Osteoblast (primary cell): ENCODE measurements at regions not wholly inside any gene's neighbourhood (a gene's known extent, or its start where the extent isn't known, plus 50 kb on each side); places are given as distances from the start of the nearest gene placed in this dataset.
A peak's percentile ranks its signal among the peaks of the same experiment; 100 is the strongest.

Source experiments
- DNase-seq: peaks from one replicate; pipeline ENCODE4 v3.0.0; 2011; ENCODE audit warnings: low spot score, mixed read lengths; ENCODE audit not compliant: insufficient read length; ENCODE audit errors: missing footprints
- H2AFZ ChIP-seq: 2 replicates; pipeline ENCODE4 v1.6.0; 2011; ENCODE audit warnings: mild to moderate bottlenecking, low read length
- H3K27ac ChIP-seq: 2 replicates; pipeline ENCODE4 v1.5.1; 2011; ENCODE audit warnings: mild to moderate bottlenecking, low read depth, low read length, moderate library complexity
- H3K27me3 ChIP-seq: 2 replicates; pipeline ENCODE4 v1.6.0; 2012; ENCODE audit warnings: mild to moderate bottlenecking, control low read depth, inconsistent platforms, low read length, moderate library complexity; ENCODE audit not compliant: insufficient read depth
- H3K36me3 ChIP-seq: 2 replicates; pipeline ENCODE4 v1.5.1; 2011; ENCODE audit warnings: mild to moderate bottlenecking, low read length, control low read depth, moderate library complexity; ENCODE audit not compliant: insufficient read depth
- H3K4me1 ChIP-seq: 2 replicates; pipeline ENCODE4 v1.5.1; 2011; ENCODE audit warnings: mild to moderate bottlenecking, low read length, control low read depth, moderate library complexity; ENCODE audit not compliant: insufficient read depth
- H3K4me2 ChIP-seq: 2 replicates; pipeline ENCODE4 v1.6.0; 2011; ENCODE audit warnings: mild to moderate bottlenecking, low read length; ENCODE audit not compliant: insufficient read depth
- H3K4me3 ChIP-seq: fragments of 200-600 bp; sonication (generic); 3 replicates; pipeline ENCODE4 v1.5.1; 2012; ENCODE audit warnings: mild to moderate bottlenecking, low read length, inconsistent platforms; ENCODE audit not compliant: insufficient read depth
- H3K79me2 ChIP-seq: 2 replicates; pipeline ENCODE4 v1.6.0; 2012; ENCODE audit warnings: mild to moderate bottlenecking, low read length, control low read depth, inconsistent platforms; ENCODE audit not compliant: insufficient read depth
- H3K9me3 ChIP-seq: 2 replicates; pipeline ENCODE4 v1.5.1; 2011; ENCODE audit warnings: low read depth, low read length, control low read depth
- H4K20me1 ChIP-seq: 2 replicates; pipeline ENCODE4 v1.6.0; 2012; ENCODE audit warnings: mild to moderate bottlenecking, low read length, control low read depth; ENCODE audit not compliant: insufficient read depth
- CTCF ChIP-seq: IDR thresholded peaks from 2 replicates; pipeline ENCODE4 v1.5.1; 2011; ENCODE audit warnings: mild to moderate bottlenecking, low read depth, low read length, moderate library complexity; ENCODE audit errors: extremely low read depth

GRCh38 chr16:85166699-85167588, 54.7 kb upstream of the CIBAR2 start:
- TF ChIP-seq CTCF = no peak
- DNase-seq = peak; percentile 53
- Histone ChIP-seq H4K20me1 (no peaks in the 10 kb centered on the region), H3K27me3 (no peaks in the 10 kb centered on the region), H3K4me3 (no peak overlapping the region), H3K9me3 (no peaks in the 10 kb centered on the region), H3K4me1 (peaks cover 23% of the 10 kb centered on the region), H3K27ac (no peak overlapping the region), H2AFZ (no peak overlapping the region), H3K4me2 (no peak overlapping the region), H3K36me3 (no peaks in the 10 kb centered on the region), H3K79me2 (peaks cover 18% of the 10 kb centered on the region)

- peaks cover 20% of the 10 kb centered on the region for H3K79me2 ChIP-seq
- peak; percentile 79 for DNase-seq
- H3K4me2 ChIP-seq = no peak overlapping the region
- no peaks in the 10 kb centered on the region for H3K27me3 ChIP-seq
- no peaks in the 10 kb centered on the region for H3K9me3 ChIP-seq
- H3K4me1 ChIP-seq = peaks cover 23% of the 10 kb centered on the region
- TF ChIP-seq CTCF = no peak
- H3K36me3 ChIP-seq = no peaks in the 10 kb centered on the region
- H3K4me3 ChIP-seq = no peak overlapping the region
- no peaks in the 10 kb centered on the region for H4K20me1 ChIP-seq
- no peak overlapping the region for H2AFZ ChIP-seq
- H3K27ac ChIP-seq = no peak overlapping the region
Observed at GRCh38 chr16:85167589-85168537, 55.6 kb upstream of the CIBAR2 start.

GRCh38 chr16:85168732-85169256, 56.5 kb upstream of the CIBAR2 start:
- Histone ChIP-seq H3K4me3 (peak overlapping the region; percentile 43), H3K4me2 (peak overlapping the region; percentile 57), H3K79me2 (peaks cover 20% of the 10 kb centered on the region), H2AFZ (no peak overlapping the region), H3K4me1 (peaks cover 31% of the 10 kb centered on the region), H3K9me3 (no peaks in the 10 kb centered on the region), H3K27ac (no peak overlapping the region), H3K27me3 (no peaks in the 10 kb centered on the region), H4K20me1 (no peaks in the 10 kb centered on the region), H3K36me3 (no peaks in the 10 kb centered on the region)
- DNase-seq = peak; percentile 98
- TF ChIP-seq CTCF = no peak
